Mesendoderm (in vitro differentiated cells): ENCODE measurements at regions not wholly inside any gene's neighbourhood (a gene's known extent, or its start where the extent isn't known, plus 50 kb on each side); places are given as distances from the start of the nearest gene placed in this dataset.

Source experiments
- DNase-seq: peaks from one replicate; pipeline ENCODE4 v3.0.0; 2013
- H2AK5ac ChIP-seq: 2 replicates; pipeline ENCODE4 v1.6.1; 2013; ENCODE audit warnings: low read length, inconsistent platforms
- H2BK120ac ChIP-seq: 2 replicates; pipeline ENCODE4 v1.6.1; 2013; ENCODE audit warnings: low read depth, mild to moderate bottlenecking, low read length, moderate library complexity, mixed read lengths
- H2BK15ac ChIP-seq: replicated peaks from 2 replicates; pipeline ENCODE4 v1.6.1; 2013; ENCODE audit warnings: low read depth, mild to moderate bottlenecking, moderate library complexity
- H2BK5ac ChIP-seq: 2 replicates; pipeline ENCODE4 v1.6.1; 2013; ENCODE audit warnings: low read length, inconsistent platforms
- H3K18ac ChIP-seq: 2 replicates; pipeline ENCODE4 v1.6.1; 2013; ENCODE audit warnings: mild to moderate bottlenecking, low read length, mixed read lengths
- H3K23ac ChIP-seq: one replicate; pipeline ENCODE4 v1.6.1; 2013; ENCODE audit warnings: low read length
- H3K27ac ChIP-seq: 2 replicates; pipeline ENCODE4 v1.5.1; 2013; ENCODE audit warnings: low read depth, mild to moderate bottlenecking, inconsistent platforms, low read length, moderate library complexity
- H3K27me3 ChIP-seq: 2 replicates; pipeline ENCODE4 v1.6.1; 2013; ENCODE audit warnings: low read length, control low read depth, mild to moderate bottlenecking, inconsistent platforms; ENCODE audit not compliant: insufficient read depth, poor library complexity
- H3K36me3 ChIP-seq: 2 replicates; pipeline ENCODE4 v1.6.1; 2013; ENCODE audit warnings: low read length, inconsistent platforms; ENCODE audit not compliant: control insufficient read depth, insufficient read depth
- H3K4ac ChIP-seq: one replicate; pipeline ENCODE4 v1.6.1; 2013; ENCODE audit warnings: low read depth, mild to moderate bottlenecking, low read length, moderate library complexity
- H3K4me1 ChIP-seq: 2 replicates; pipeline ENCODE4 v1.6.1; 2013; ENCODE audit warnings: low read depth, low read length, inconsistent platforms; ENCODE audit not compliant: control insufficient read depth
- H3K4me2 ChIP-seq: 2 replicates; pipeline ENCODE4 v1.6.1; 2013; ENCODE audit warnings: low read length
- H3K4me3 ChIP-seq: 2 replicates; pipeline ENCODE4 v1.5.1; 2013; ENCODE audit warnings: mild to moderate bottlenecking, low read length
- H3K56ac ChIP-seq: one replicate; pipeline ENCODE4 v1.6.1; 2013; ENCODE audit warnings: low read length
- H3K79me1 ChIP-seq: 2 replicates; pipeline ENCODE4 v1.6.1; 2013; ENCODE audit warnings: low read length, inconsistent platforms
- H3K79me2 ChIP-seq: 2 replicates; pipeline ENCODE4 v1.6.1; 2013; ENCODE audit warnings: mild to moderate bottlenecking, low read length; ENCODE audit not compliant: control insufficient read depth, insufficient read depth
- H3K9ac ChIP-seq: 2 replicates; pipeline ENCODE4 v1.6.1; 2013; ENCODE audit warnings: low read length, inconsistent platforms
- H4K5ac ChIP-seq: one replicate; pipeline ENCODE4 v1.6.1; 2013; ENCODE audit warnings: low read length
- H4K8ac ChIP-seq: one replicate; pipeline ENCODE4 v1.6.1; 2013; ENCODE audit warnings: low read depth, mild to moderate bottlenecking, control low read depth, low read length, moderate library complexity
- WGBS: extraction: QIAGEN DNeasy Blood & Tissue Kit; methylation state at CpG from one replicate; pipeline ENCODE4 v1.1.7; 2013; ENCODE audit warnings: low lambda C conversion rate, missing lambda C conversion rate; ENCODE audit not compliant: insufficient coverage; ENCODE audit errors: extremely low coverage; 5-methylcytosine and 5-hydroxymethylcytosine counted together

DNA sequence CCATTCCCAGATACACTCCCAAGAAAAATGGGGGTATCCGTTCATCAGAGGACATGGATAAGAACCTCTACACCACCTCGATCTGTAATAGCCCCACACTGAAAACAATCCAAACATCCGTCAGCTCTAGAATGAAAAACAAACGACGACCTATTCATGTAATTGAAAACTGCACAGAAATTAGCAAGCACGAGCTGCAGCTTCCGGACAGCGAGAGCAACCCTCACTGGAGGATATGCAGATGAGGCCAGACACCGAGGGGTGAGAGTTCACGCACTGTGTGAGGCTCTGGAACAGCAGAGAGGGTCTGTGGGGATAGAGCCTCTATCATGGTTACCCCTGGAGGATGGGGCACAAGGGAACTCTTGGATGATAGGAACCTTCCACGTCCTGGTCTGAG, 143.9 kb upstream of the NCOR2 start:
- Histone ChIP-seq H4K8ac (no peak overlapping the region), H2BK120ac (no peak overlapping the region), H3K4me3 (no peak overlapping the region), H2AK5ac (no peak overlapping the region), H2BK15ac (no peak overlapping the region), H3K27ac (no peak overlapping the region), H3K4me2 (no peak overlapping the region), H3K79me2 (no peaks in the 10 kb centered on the region), H4K5ac (no peak overlapping the region), H3K27me3 (no peaks in the 10 kb centered on the region), H3K9ac (no peak overlapping the region), H3K56ac (no peak overlapping the region), H3K79me1 (no peaks in the 10 kb centered on the region), H3K18ac (no peak overlapping the region), H3K4ac (no peak overlapping the region), H3K36me3 (no peaks in the 10 kb centered on the region), H3K4me1 (peaks cover 4% of the 10 kb centered on the region), H3K23ac (no peak overlapping the region), H2BK5ac (no peak overlapping the region)
- no CpG with 5 or more reads among the region's 11 CpGs for WGBS
- no peak for DNase-seq

DNA sequence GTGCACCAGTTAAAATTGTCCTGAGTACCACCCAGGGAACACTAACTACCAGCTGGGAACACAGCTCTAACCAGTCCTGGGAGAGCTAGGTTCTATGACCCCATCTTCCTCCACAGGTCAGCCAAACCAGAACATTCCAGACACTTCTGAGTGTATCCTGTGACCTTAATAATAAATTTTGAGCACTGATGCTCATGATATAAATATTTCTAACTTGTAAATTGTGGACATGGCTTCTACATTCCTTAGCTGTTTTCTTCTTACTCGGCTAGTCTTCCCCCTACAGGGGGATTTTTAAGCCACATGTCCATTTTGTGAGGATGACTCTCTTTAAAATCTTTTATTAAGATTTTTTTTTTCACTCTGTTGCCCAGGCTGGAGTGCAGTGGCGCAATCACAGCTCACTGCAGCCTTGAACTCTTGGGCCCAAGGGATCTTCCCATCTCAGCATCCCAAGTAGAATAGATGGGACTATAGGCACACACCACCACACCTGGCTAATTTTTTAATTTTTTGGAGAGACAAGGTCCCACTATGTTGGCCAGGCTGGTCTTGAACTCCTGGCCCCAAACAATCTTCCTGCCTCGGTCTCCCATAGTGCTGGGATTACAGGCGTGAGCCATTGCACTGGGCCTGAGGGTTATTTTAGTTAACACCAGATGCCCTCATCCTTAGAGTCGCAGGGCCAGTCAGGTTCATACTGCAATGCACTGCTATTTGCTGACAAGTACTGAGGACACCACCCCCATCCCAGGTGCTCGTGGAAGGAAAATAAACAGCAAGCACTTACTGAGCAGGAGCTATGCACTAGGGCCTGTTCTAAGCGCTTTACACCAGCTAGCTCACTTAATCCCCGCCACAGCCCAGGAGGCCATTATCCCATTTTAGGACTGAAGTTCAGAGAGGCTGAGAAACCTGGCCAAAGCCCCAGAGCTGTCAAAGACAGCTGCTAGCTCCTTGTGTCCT, 142.6 kb upstream of the NCOR2 start:
- H3K4me3 ChIP-seq: no peak overlapping the region
- no peak overlapping the region for H2BK120ac ChIP-seq
- H4K5ac ChIP-seq: no peak overlapping the region
- no peak overlapping the region for H3K4me2 ChIP-seq
- H2AK5ac ChIP-seq: no peak overlapping the region
- H2BK5ac ChIP-seq: no peak overlapping the region
- no peak overlapping the region for H3K9ac ChIP-seq
- H3K23ac ChIP-seq: no peak overlapping the region
- H3K27ac ChIP-seq: no peak overlapping the region
- H3K4me1 ChIP-seq: no peaks in the 10 kb centered on the region
- no peak overlapping the region for H4K8ac ChIP-seq
- no peak overlapping the region for H3K4ac ChIP-seq
- no peak overlapping the region for H3K18ac ChIP-seq
- H3K56ac ChIP-seq: no peak overlapping the region
- H2BK15ac ChIP-seq: no peak overlapping the region
- H3K79me1 ChIP-seq: no peaks in the 10 kb centered on the region
- no peak for DNase-seq
- WGBS: no CpG with 5 or more reads among the region's 8 CpGs
- H3K79me2 ChIP-seq: no peaks in the 10 kb centered on the region
- no peaks in the 10 kb centered on the region for H3K36me3 ChIP-seq
- no peaks in the 10 kb centered on the region for H3K27me3 ChIP-seq

DNA sequence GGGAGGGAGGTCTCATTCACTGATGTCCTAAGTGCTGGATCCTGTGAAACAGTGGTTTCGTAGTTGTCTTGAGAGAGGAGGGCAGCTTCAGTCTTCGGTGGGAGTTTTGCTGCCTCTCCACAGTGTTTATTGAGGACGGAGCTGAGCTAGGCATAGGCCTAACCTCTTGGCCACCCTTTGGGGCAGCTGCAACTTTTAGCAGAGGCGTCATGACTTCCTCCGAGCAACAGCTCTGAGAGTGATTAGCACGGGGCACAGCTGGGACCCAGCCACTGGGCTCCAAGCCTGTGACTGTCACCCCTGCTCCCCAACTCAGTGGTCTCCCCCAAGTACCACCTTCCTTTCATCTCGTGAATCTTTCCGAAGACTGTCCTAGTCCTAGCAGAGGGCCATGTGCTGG, 139.9 kb upstream of the NCOR2 start:
- Histone ChIP-seq H2BK5ac (no peak overlapping the region), H3K79me2 (no peaks in the 10 kb centered on the region), H2BK120ac (no peak overlapping the region), H3K4me3 (no peak overlapping the region), H3K56ac (no peak overlapping the region), H3K4ac (no peak overlapping the region), H3K9ac (no peak overlapping the region), H2BK15ac (no peak overlapping the region), H3K18ac (no peak overlapping the region), H3K4me1 (no peaks in the 10 kb centered on the region), H3K4me2 (no peak overlapping the region), H3K79me1 (no peaks in the 10 kb centered on the region), H3K27me3 (no peaks in the 10 kb centered on the region), H3K23ac (no peak overlapping the region), H2AK5ac (no peak overlapping the region), H4K8ac (no peak overlapping the region), H4K5ac (no peak overlapping the region), H3K27ac (no peak overlapping the region), H3K36me3 (no peaks in the 10 kb centered on the region)
- DNase-seq: no peak
- no CpG with 5 or more reads among the region's 8 CpGs for WGBS

DNA sequence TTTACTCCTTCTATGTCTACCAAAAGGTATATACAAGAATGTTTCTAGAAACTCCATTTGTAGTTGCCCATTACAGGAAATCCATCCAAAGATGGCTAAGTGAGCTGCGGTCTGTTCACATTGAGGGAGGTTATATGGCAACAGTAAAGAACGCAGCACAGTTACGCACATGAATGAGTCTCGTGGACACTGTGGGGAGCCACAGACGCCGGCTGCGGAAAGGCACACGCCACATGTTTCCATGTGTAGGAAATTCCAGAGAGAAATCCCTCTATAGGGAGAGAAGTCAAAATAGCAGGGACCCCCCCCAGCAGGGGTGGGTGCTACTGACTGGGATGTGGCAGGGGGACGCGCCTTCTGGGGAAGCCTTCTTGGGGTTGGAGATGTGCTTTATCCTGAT, 139.0 kb upstream of the NCOR2 start:
- H3K4ac ChIP-seq: no peak overlapping the region

DNA sequence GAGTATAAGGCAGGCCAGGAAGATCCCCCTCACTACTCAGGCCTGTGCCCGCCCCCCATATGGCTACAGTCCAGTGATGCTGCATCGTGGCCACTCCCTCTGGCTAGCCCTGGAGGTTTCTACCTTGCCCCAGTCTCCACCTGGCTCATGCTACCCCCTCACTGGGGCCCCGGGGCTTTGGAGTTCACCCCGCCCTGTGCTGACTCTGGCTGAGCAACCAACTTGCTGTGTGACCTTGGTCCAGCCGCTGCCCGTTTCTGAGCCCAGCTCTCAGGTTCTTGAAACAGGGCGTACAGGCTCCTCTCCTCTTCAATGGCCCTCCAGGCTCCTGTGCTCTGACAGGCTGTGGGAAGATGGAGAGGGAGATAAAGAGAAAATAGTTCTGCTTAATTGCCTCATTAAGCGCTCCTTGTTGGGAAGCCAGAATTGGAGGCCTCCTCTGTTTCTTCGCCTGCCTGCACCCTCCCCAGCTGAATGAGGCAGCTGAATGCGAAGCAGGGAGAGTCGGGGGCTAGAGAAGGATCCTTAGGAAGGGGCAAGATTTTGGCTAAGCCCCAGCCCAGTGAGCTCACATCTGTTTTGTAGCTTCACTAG, 138.2 kb upstream of the NCOR2 start:
- Histone ChIP-seq H3K56ac (no peak overlapping the region), H3K4ac (no peak overlapping the region), H3K79me2 (no peaks in the 10 kb centered on the region), H3K23ac (no peak overlapping the region), H3K27me3 (no peaks in the 10 kb centered on the region), H4K5ac (no peak overlapping the region), H3K18ac (no peak overlapping the region), H2BK120ac (no peak overlapping the region), H2AK5ac (no peak overlapping the region), H3K4me3 (no peak overlapping the region), H3K9ac (no peak overlapping the region), H3K79me1 (no peaks in the 10 kb centered on the region), H3K4me1 (peaks cover 6% of the 10 kb centered on the region), H2BK5ac (no peak overlapping the region), H3K4me2 (no peak overlapping the region), H4K8ac (no peak overlapping the region), H3K36me3 (no peaks in the 10 kb centered on the region), H3K27ac (no peak overlapping the region), H2BK15ac (no peak overlapping the region)
- DNase-seq: no peak
- no CpG with 5 or more reads among the region's 11 CpGs for WGBS

More for the DNA sequence above, 139.0 kb upstream of the NCOR2 start:
- Histone ChIP-seq H3K4me1 (peaks cover 1% of the 10 kb centered on the region), H3K4me3 (no peak overlapping the region), H3K79me2 (no peaks in the 10 kb centered on the region), H3K36me3 (no peaks in the 10 kb centered on the region), H2AK5ac (no peak overlapping the region), H2BK5ac (no peak overlapping the region), H3K9ac (no peak overlapping the region), H3K79me1 (no peaks in the 10 kb centered on the region), H3K27ac (no peak overlapping the region), H2BK15ac (no peak overlapping the region), H2BK120ac (no peak overlapping the region), H3K4me2 (no peak overlapping the region), H4K5ac (no peak overlapping the region), H3K27me3 (no peaks in the 10 kb centered on the region), H3K23ac (no peak overlapping the region), H3K18ac (no peak overlapping the region), H3K56ac (no peak overlapping the region), H4K8ac (no peak overlapping the region)
- no peak for DNase-seq
- no CpG with 5 or more reads among the region's 10 CpGs for WGBS
